Stimulated activated CD4-positive, alpha-beta T cell treated with anti-CD3 and anti-CD28 coated beads, Interleukin-1b, Interleukin-23, amount 100 ng/mL, for 48 hours (primary cell): ENCODE measurements at regions not wholly inside any gene's neighbourhood (a gene's known extent, or its start where the extent isn't known, plus 50 kb on each side); places are given as distances from the start of the nearest gene placed in this dataset.

Experiments
- DNase-seq: peaks from one replicate; pipeline ENCODE4 v3.0.0-alpha.2; 2020

DNA sequence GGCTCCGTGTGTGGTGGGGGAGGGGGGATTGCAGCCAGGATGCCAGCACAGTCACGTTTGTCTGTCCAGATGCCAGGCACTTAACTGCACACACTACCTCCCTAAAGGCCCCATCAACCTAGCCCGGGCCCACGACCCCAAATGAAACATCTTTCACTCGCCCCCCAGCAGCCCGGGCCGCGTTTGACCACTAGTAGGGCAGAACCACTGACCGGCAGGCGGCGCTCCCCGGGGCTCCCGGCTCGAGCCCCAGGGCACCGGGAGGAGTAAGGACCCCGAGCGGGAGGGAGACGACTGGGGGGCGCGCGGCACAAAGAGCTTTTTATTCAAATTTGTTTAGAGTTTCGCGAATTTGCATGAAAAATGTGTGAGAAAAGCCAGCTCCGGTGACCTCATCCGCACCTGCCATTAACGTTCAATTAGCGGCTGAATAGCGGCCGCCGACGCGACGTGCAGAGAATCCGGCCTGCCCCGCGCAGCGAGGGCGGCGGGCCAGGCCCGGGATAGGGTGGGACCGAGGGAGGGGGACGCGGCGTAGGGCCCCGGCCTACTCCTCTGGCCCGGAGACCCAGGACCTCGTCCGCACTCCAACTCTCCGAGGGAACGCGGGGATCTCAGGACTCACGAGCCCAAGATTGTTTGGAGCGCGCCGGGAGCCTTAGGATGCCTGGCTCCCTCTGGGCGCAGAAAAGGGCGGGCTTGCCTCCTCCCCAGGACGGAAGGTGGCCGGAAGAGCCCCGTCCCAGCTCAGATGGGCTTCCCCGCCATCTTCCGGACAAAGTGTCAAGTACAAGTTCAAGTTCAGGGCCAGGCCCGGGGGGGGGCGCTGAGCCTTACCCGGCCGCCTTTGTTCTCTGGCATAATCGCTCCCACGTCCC lies 64.9 kb upstream of the POLG start:
- peak; percentile 27 for DNase-seq

DNA sequence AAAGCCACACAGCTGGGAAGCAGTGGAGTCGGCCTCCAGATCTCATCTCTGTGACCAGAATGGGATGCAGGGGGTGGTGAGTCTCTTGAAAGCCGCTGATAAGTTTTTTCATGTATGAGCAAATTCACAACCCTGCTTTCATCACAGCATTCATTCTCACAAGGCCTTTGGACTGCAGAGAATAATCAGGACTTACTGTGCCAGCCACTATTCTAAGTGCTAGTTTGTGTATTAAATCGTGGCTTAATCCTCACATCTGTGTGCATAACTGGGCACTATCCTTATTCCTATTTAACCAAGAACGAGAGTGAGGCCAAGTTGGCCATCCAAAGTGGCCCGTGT lies 64.2 kb upstream of the POLG start:
- DNase-seq = no peak

DNA sequence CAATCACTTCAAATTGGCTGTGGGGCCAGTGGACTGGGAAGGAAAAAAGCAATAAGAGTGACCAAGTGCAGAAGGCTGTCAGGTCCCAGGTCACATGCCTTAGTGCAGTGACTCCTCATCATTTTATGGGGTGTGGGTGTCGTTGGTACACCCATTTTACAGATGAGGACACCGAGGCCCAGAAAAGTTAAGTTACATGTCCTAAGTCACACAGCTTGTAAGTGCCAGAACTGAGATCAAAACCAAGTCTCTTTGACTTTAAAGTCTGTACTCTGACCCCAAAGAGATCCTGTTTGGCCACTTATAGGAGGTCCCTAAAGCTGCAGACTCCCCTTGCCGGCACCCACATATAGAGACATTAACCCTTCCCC lies 63.0 kb upstream of the POLG start:
- DNase-seq = no peak

DNA sequence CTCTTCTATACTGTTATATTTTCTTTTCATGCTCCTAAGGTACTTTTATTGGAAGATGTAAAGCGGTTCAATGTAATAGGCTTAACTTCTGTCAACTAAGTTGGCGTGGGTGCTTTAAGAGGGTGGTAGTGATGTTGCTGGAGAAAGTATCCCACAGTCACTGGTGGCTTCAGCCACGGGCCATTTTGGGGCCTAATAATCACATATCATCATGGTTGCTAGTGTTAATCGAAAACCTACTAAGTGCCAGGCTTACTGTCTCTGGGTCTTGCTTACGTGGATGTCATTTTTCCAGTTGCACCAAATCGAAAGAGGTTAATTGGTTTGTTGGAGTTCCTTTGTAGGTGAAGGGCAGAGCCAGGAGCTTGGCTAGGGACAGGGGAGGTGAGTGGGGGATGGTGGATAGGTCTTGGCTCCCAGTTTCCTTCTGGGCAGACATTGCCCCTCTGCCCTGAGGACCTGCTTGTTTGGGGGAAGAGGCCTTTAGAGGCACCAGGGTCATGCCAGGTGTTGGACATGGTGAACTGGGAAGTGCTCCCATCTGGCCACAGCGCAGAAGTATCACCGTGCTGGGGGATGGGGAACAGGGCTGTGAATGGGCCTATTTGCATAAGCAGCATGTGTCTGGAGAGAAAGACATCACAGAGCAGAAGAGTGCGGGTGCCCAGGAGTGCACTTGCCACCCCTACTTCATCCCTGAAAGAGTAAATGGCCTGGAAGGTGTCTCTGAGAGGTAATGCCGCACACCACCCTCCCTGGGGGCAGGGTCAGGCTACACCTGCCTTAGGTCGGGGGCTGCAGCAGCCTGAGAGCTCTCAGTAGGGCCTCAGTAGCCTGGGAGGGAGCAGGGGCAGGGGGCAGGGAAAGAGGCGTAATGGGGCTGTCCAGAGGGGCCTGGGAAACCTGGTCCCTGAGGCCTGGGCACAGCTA lies 62.4 kb upstream of the POLG start:
- no peak for DNase-seq

DNA sequence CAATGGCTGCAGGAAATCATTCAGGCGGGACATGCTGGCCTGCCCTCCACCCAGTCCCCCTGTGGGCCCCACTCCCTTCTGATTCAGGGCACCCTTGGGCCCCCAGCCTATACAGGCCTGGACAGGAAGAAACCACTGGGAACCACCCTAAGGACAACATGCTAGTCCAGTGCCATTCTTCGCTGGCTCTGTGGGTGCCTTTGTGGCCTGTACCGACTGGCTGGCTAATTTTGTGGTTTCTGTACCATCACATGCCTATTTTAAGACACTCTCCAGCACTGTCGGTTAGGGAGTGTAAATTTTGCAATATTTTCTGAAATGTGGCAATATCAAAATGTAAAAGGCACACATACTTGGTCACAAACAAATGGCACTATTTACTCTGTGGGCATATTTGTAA lies 61.4 kb upstream of the POLG start:
- no peak for DNase-seq

DNA sequence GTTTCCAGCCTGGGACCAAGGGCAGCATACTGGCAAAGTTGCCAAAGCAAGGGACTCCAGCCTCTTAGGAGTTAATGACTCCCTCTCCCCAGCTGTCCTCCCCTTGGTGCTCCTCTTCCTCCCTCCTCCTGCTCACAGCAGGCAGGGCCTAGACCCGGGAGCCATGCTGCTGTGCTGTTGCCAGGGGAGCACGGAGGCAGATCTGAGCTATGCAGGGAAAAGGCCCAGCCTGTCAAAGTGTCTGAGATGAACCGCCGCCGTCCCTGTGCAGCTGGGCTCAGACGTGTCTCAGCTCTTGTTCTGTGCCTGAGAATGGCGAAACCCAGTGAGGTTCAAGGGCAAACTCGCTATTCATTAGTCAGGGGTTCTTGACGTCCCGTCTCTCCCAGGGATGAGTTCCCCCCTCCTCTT lies 60.8 kb upstream of the POLG start:
- no peak for DNase-seq

DNA sequence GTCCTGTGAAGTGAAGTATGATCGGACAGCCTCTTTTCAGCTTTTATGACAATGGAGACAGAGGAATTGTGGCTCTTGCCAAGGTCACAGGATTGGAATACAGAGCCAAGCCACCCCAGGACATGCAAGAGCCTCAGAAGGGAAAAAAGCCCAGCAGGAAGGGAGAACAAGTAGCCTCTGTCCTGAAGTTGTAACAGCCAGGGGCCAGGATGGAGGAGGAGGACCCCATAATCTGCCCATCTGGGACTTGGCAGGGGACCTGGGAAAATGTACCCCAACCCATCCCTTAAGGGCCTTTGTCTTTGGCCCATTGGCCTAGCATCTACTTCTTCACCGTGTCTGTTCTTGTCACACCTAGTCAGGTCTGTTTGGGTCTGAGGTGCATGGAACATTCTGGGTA lies 60.4 kb upstream of the POLG start:
- DNase-seq = no peak

DNA sequence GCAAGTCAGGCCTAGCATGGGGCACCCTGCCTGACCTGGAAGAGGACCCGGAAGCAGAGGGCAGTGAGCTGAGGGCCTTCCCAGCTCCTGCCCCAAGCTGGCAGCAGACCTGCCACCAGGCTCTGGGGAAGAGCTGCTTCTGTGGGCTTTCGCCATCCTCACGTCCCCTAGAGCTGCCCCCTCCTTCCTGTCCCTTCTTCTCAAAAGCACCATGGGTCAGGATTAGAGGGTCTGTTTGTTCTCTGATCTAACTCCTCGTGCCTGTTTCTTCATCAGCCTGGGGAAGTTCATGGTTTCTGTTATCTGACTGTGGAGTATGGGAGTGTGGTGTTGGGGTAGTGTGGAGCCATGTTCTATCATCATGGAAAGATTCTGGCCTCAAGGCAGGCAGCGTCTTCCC lies 58.4 kb upstream of the POLG start:
- no peak for DNase-seq

DNA sequence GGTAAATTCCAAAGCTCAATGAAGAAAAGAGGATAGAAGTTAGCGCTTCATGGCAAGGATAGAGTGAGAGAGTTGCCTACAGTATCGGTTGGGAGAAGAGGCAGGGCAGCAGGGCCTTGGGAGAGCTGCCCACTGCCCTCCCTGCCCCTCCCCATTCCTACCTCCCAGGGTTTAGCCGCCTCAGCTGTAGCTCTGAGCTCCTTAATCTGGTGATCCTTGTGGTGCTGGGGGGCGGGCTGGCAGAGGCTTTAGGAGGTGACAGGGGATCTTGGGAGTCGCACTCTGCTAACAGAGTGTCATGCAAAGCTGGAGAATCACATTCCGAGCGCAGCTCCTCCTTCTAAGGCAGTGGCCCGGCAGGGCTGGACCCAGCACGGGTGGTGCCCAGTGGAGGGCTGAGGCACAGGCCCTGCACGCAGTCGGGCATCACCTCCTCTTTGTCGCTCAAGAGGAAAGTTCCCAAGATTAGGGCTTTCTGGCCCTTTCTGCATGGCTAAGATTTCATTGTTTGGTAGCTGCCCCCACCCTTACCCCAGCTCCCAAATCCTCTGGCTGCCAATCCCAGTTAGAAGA lies 57.1 kb upstream of the POLG start:
- no peak for DNase-seq

DNA sequence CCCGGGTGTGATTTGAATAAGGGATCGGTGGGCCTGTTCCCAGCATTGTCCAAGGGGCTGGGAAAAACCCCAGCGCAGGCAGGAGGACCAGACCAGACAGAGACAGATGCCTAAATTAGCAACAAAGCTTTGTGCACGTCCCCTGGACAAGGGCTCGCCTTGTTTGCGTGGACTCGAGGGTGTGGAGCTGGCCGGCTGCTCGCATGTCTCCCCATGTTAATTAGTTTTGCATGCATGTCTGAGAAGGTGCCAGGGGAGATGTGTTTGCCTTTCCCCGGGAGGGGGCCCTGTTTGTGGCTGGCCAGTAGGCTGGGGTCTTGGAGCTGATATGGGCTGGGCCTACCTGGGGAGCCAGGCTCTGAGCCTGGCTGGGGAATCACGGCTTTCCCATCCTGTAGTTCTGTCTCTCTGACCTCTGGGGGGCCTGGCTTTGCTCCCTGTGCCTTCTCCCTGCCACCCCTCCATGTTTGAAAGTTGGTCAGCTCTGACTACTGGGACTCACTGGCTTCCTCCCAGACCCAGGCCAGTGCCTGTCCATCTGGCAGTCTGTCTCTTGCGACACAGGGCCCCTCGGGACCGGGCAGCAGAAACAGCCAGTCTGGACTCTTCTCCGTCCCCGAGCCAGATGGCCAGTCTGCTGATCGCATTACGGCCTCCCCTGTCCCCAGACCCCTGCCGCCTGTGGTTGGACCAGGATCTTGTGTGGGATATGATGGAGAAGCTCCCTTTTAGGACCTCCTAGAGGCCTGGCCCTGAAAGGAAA lies 55.4 kb upstream of the POLG start:
- DNase-seq = no peak

DNA sequence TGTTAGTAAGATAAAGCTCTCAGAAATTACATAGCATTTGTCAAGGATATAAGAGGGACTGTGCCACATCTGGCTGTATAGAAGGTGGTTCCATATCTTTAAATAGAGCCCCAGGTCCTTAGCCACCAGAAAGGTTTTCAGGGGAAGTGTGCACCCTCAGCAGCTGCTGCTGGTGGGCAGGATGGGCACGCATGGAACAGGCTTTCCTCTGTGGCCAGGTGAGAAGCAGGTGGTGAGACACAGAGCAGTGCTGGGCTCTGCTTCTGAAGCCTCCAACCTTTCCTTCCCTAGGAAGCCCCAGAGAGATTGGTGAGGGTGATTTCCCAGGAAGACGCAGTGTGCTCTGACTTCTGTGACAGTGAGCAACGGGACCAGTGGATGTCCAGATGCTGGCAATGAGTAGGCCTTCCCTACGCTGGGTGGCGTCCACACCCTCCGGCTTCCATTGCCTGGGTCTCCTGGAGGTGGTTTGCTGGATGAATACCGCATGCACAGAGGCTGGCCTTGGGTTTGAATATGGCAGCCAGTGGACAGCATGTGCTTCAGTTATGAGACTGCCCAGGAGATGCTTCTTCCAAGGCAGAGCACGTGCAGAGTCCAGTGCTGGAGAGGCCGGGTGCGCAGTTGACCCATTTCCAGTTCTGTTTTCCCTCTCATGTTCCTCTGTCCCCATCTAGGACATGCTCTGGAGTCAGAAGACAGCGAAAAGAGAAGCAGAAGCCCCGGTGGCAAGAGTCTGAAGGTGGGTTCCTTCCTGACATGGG lies 52.7 kb upstream of the POLG start:
- no peak for DNase-seq

DNA sequence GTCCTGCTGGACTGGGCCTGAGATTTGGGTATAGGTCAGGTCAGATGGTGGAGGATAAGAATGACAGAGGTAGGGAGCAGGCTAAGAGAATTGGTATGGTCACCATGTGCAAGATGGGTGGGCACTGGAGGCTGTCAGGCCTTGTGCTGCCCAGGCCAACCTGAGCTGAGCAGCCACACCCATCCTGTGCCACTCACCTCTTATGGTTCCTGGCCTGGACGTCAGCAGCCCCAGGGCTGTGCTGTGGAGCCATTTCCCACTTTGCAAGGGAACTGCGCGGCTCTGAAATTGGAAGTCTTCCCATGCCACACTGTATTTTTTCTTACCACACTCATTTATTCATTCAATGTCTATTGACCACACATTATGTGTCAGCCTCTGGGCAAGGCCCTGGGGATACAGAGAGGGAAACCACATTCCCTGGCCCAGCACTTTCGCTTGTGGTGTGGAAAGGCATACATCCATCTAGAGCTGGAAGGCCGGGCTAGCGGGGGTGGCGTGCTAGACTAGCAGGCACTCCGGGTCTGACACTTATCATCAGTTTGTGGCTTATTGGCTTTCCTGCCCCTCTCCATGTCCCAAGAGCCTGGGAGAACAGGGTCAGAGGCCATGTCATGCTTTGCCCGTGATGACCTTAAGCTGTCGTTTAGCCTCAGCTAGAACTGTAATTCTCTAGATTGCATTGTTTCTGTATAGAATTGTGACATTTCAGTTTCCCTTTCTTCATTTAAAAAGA lies 51.1 kb upstream of the POLG start:
- DNase-seq = no peak
